Tibial nerve (tissue), 4 donors: ENCODE measurements at regions not wholly inside any gene's neighbourhood (a gene's known extent, or its start where the extent isn't known, plus 50 kb on each side); places are given as distances from the start of the nearest gene placed in this dataset.
"Not testable (repeated sequence)": the region's sequence is repeated elsewhere in the genome, so short reads cannot be mapped to it uniquely, and the experiment has no call there.

Experiments used
- DNase-seq, 2 donors: peaks; one replicate each; pipeline ENCODE4 v3.0.0-alpha.2; 2019; ENCODE audit warnings: low spot score in 2 of 2
- H3K27ac ChIP-seq, 4 donors: fragments of 200-600 bp; sonication (generic) in 3 of 4; one replicate each; pipeline ENCODE4 v1.5.1; 2017 to 2019; ENCODE audit warnings: mild to moderate bottlenecking in 1 of 4
- H3K27me3 ChIP-seq, 2 donors: fragments of 200-600 bp; sonication (generic) in 1 of 2; one replicate each; pipeline versions ENCODE4 v1.5.1 to v1.6.0; 2017 to 2019
- H3K36me3 ChIP-seq, 3 donors: fragments of 200-600 bp; sonication (generic); one replicate each; pipeline ENCODE4 v1.5.1; 2018 to 2019
- H3K4me1 ChIP-seq, 4 donors: fragments of 200-600 bp; sonication (generic) in 3 of 4; one replicate each; pipeline ENCODE4 v1.5.1; 2017 to 2019
- H3K4me3 ChIP-seq, 4 donors: fragments of 200-600 bp; sonication (generic) in 3 of 4; one replicate each; pipeline ENCODE4 v1.5.1; 2017 to 2019; ENCODE audit warnings: mild to moderate bottlenecking in 1 of 4, moderate library complexity in 1 of 4
- H3K9me3 ChIP-seq, 4 donors: fragments of 200-600 bp; sonication (generic) in 3 of 4; one replicate each; pipeline ENCODE4 v1.5.1; 2017 to 2019
- CTCF ChIP-seq, 5 experiments: fragments of 200-600 bp in 3 of 5; fragments of 450-650 bp in 2 of 5; sonication (generic) in 3 of 5; IDR thresholded peaks; one replicate each; pipeline ENCODE4 v1.5.1; 2016 to 2019; ENCODE audit warnings: antibody characterized with exemption in 5 of 5, mild to moderate bottlenecking in 3 of 5, moderate library complexity in 2 of 5
- EP300 ChIP-seq, 2 donors: sonication (generic); formaldehyde crosslinking; IDR thresholded peaks; one replicate each; pipeline ENCODE4 v1.6.1; 2017; ENCODE audit warnings: antibody characterized with exemption in 2 of 2, mild to moderate bottlenecking in 1 of 2
- POLR2A ChIP-seq, 2 donors: fragments of 450-650 bp; IDR thresholded peaks; one replicate each; pipeline ENCODE4 v1.6.1; 2017; ENCODE audit warnings: antibody characterized with exemption in 2 of 2, mild to moderate bottlenecking in 2 of 2, moderate library complexity in 2 of 2
- WGBS, 2 donors: methylation state at CpG; one replicate each; pipeline ENCODE4 v1.1.5; 2018; 5-methylcytosine and 5-hydroxymethylcytosine counted together

- WGBS, 2 donors: 93 to 97% methylated on average over 5 of the region's 5 CpGs
Observed at GRCh38 chr7:67489881-67490280, 493.2 kb downstream of the TYW1 start.

DNA sequence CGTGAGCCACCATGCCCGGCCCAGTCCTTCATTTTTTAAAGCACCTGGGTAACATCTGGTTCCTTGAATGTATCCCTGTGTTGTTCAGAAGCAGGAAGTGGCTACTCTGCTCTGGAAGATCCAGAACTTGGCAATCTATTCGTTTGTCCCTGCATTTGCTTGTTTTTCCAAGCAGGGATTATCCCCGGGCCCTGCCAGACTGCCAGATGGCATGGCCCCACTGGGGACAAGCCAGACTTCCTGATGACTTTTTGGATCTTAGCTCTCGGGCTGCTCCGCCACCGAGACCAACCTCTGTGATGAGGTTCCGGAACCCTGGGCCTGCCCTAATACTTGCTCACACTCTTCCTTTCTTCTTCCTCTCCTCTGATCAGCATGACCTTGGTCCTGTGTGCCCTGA is 496.7 kb downstream of the TYW1 start:
- WGBS, 2 donors: 67 to 83% methylated on average over 8 of the region's 8 CpGs

More at GRCh38 chr7:67489881-67490280, 493.2 kb downstream of the TYW1 start:
- TF ChIP-seq EP300 (IDR thresholded peaks at IDR 0.05) (no peak), CTCF (IDR thresholded peaks at IDR 0.05) (no peak), POLR2A (IDR thresholded peaks at IDR 0.05) (no peak)
- no peak for DNase-seq
- Histone ChIP-seq H3K9me3 (peaks cover 0 to 9% (median 0%) of the 10 kb centered on the region in 4 donors), H3K36me3 (no peaks in the 10 kb centered on the region), H3K27ac (no peak overlapping the region), H3K4me3 (no peak overlapping the region), H3K4me1 (peaks cover 0 to 3% (median 0%) of the 10 kb centered on the region in 4 donors), H3K27me3 (no peaks in the 10 kb centered on the region)

DNA sequence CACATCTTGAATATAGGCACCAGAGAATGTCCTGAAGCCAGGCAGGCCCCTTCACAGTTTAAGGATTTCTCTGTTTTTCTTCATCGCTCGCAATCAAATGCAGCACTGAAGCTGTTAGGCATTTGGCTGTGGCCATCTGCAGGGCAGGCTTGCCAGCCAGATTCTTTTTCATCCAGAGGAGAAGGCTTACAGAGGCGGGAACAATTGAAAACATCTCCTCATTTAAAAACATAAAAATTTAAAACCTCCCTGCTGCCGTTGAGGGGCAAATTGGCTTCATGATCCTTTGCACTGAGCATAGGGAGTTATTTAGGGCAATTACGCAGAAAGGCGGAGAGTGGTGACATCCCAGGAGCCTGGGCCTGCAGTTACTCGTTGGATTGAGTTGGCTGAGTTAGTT is 500.0 kb downstream of the TYW1 start:
- no peak overlapping the region for H3K27ac ChIP-seq
- H3K9me3 ChIP-seq: peaks cover 0 to 3% (median 0%) of the 10 kb centered on the region in 4 donors
- TF ChIP-seq POLR2A (IDR thresholded peaks at IDR 0.05): no peak
- TF ChIP-seq EP300 (IDR thresholded peaks at IDR 0.05): no peak
- TF ChIP-seq CTCF (IDR thresholded peaks at IDR 0.05): no peak
- H3K36me3 ChIP-seq: no peaks in the 10 kb centered on the region
- H3K4me3 ChIP-seq: no peak overlapping the region
- WGBS, 2 donors: 48 to 59% methylated on average over 7 of the region's 7 CpGs
- no peaks in the 10 kb centered on the region for H3K4me1 ChIP-seq
- H3K27me3 ChIP-seq: no peaks in the 10 kb centered on the region
- DNase-seq: no peak

More for the DNA sequence above, 496.7 kb downstream of the TYW1 start:
- H3K27me3 ChIP-seq: no peaks in the 10 kb centered on the region
- no peak overlapping the region for H3K27ac ChIP-seq
- no peak for DNase-seq
- H3K9me3 ChIP-seq: peaks cover 0 to 9% (median 0%) of the 10 kb centered on the region in 4 donors
- no peak overlapping the region for H3K4me3 ChIP-seq
- TF ChIP-seq POLR2A (IDR thresholded peaks at IDR 0.05) (no peak), CTCF (IDR thresholded peaks at IDR 0.05) (no peak), EP300 (IDR thresholded peaks at IDR 0.05) (no peak)
- no peaks in the 10 kb centered on the region for H3K36me3 ChIP-seq
- H3K4me1 ChIP-seq: no peaks in the 10 kb centered on the region

GRCh38 chr7:67497914-67498313 is 501.3 kb downstream of the TYW1 start:
- H3K4me1 ChIP-seq, H3K4me3 ChIP-seq, H3K27ac ChIP-seq, H3K36me3 ChIP-seq, DNase-seq, H3K27me3 ChIP-seq, H3K9me3 ChIP-seq: not testable (repeated sequence)
- WGBS, 2 donors: 74 to 94% methylated on average over 3 of the region's 3 CpGs

GRCh38 chr7:67502929-67503328 is 506.3 kb downstream of the TYW1 start:
- no peaks in the 10 kb centered on the region for H3K27me3 ChIP-seq
- H3K4me1 ChIP-seq: no peaks in the 10 kb centered on the region
- no peaks in the 10 kb centered on the region for H3K36me3 ChIP-seq
- H3K4me3 ChIP-seq: no peak overlapping the region
- no peak for DNase-seq
- 59 to 92% methylated on average over 3 of the region's 3 CpGs for WGBS, 2 donors
- peaks cover 0 to 13% (median 0%) of the 10 kb centered on the region in 4 donors for H3K9me3 ChIP-seq
- H3K27ac ChIP-seq: no peak overlapping the region
- no peak for TF ChIP-seq POLR2A (IDR thresholded peaks at IDR 0.05)
- TF ChIP-seq CTCF (IDR thresholded peaks at IDR 0.05): no peak
- no peak for TF ChIP-seq EP300 (IDR thresholded peaks at IDR 0.05)

GRCh38 chr7:67505449-67505848 is 508.8 kb downstream of the TYW1 start:
- no peak for TF ChIP-seq EP300 (IDR thresholded peaks at IDR 0.05)
- TF ChIP-seq CTCF (IDR thresholded peaks at IDR 0.05): no peak
- TF ChIP-seq POLR2A (IDR thresholded peaks at IDR 0.05): no peak
- Histone ChIP-seq H3K27ac (no peak overlapping the region), H3K4me1 (no peaks in the 10 kb centered on the region), H3K27me3 (no peaks in the 10 kb centered on the region), H3K36me3 (no peaks in the 10 kb centered on the region), H3K4me3 (no peak overlapping the region), H3K9me3 (peaks cover 0 to 16% (median 0%) of the 10 kb centered on the region in 4 donors)
- DNase-seq: no peak
